ENCODE measurements at regions not wholly inside any gene's neighbourhood (a gene's known extent, or its start where the extent isn't known, plus 50 kb on each side); places are given as distances from the start of the nearest gene placed in this dataset.

- in situ Hi-C loops (cut with MboI; ENCODE audit: low sequenced_read_pairs, unreplicated experiment), result no loop called here
- no peak for DNase-seq (ENCODE audit: low spot score)
Measured at GRCh38 chr16:47958726-47959125, 197.1 kb downstream of the ABCC12 start.

GRCh38 chr16:47956916-47957315 is 198.9 kb downstream of the ABCC12 start:
- in situ Hi-C loops (cut with MboI; ENCODE audit: low sequenced_read_pairs, unreplicated experiment), result no loop called here
- no peak for DNase-seq (ENCODE audit: low spot score)

More at GRCh38 chr16:47958726-47959125, 197.1 kb downstream of the ABCC12 start:
- TF ChIP-seq, protein P1, sequence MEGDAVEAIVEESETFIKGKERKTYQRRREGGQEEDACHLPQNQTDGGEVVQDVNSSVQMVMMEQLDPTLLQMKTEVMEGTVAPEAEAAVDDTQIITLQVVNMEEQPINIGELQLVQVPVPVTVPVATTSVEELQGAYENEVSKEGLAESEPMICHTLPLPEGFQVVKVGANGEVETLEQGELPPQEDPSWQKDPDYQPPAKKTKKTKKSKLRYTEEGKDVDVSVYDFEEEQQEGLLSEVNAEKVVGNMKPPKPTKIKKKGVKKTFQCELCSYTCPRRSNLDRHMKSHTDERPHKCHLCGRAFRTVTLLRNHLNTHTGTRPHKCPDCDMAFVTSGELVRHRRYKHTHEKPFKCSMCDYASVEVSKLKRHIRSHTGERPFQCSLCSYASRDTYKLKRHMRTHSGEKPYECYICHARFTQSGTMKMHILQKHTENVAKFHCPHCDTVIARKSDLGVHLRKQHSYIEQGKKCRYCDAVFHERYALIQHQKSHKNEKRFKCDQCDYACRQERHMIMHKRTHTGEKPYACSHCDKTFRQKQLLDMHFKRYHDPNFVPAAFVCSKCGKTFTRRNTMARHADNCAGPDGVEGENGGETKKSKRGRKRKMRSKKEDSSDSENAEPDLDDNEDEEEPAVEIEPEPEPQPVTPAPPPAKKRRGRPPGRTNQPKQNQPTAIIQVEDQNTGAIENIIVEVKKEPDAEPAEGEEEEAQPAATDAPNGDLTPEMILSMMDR (IDR thresholded peaks at IDR 0.05; ENCODE audit: borderline replicate concordance, control extremely low read depth, extremely low read depth, insufficient read depth, missing control alignments), result no peak

GRCh38 chr16:47949714-47950113 is 206.1 kb downstream of the ABCC12 start:
- in situ Hi-C loops (cut with MboI; ENCODE audit: low sequenced_read_pairs, unreplicated experiment), result no loop called here
- TF ChIP-seq, protein P1 (IDR thresholded peaks at IDR 0.05; ENCODE audit: borderline replicate concordance, control extremely low read depth, extremely low read depth, insufficient read depth, missing control alignments), result no peak
- no peak for DNase-seq (ENCODE audit: low spot score)

More at GRCh38 chr16:47956916-47957315, 198.9 kb downstream of the ABCC12 start:
- TF ChIP-seq, protein P1 (IDR thresholded peaks at IDR 0.05; ENCODE audit: borderline replicate concordance, control extremely low read depth, extremely low read depth, insufficient read depth, missing control alignments), result no peak

GRCh38 chr16:47949276-47949675 is 206.5 kb downstream of the ABCC12 start:
- no peak for DNase-seq (ENCODE audit: low spot score)
- in situ Hi-C loops (cut with MboI; ENCODE audit: low sequenced_read_pairs, unreplicated experiment), result no loop called here
- TF ChIP-seq, protein P1 (IDR thresholded peaks at IDR 0.05; ENCODE audit: borderline replicate concordance, control extremely low read depth, extremely low read depth, insufficient read depth, missing control alignments), result no peak

- TF ChIP-seq, protein P1 (IDR thresholded peaks at IDR 0.05; ENCODE audit: borderline replicate concordance, control extremely low read depth, extremely low read depth, insufficient read depth, missing control alignments), result no peak
- no peak for DNase-seq (ENCODE audit: low spot score)
- in situ Hi-C loops (cut with MboI; ENCODE audit: low sequenced_read_pairs, unreplicated experiment), result no loop called here
Measured at GRCh38 chr16:47947723-47948122, 208.1 kb downstream of the ABCC12 start.

DNA sequence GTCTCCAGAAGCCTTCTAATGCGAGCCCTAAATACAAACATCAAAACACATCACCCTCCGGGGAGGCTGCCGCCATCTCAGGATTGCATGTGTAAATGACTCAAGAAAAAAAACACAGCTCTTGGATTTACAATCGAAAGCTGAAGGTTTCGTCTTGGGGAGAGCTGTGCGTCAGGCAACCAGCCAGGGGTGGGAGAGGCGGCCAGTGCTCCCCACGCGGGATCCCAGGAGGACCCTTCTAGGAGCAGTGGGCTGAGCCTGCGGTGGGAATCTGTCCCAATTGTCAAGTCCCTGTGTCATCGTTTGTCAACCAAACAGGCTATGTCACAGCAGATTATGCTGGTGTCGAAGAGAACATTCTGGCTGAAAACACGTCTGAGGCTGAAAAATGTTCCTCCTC is 209.7 kb downstream of the ABCC12 start:
- DNase-seq (ENCODE audit: low spot score), result no peak
- in situ Hi-C loops (cut with MboI; ENCODE audit: low sequenced_read_pairs, unreplicated experiment), result no loop called here
- TF ChIP-seq, protein P1 (IDR thresholded peaks at IDR 0.05; ENCODE audit: borderline replicate concordance, control extremely low read depth, extremely low read depth, insufficient read depth, missing control alignments), result no peak

- TF ChIP-seq, protein P1 (IDR thresholded peaks at IDR 0.05; ENCODE audit: borderline replicate concordance, control extremely low read depth, extremely low read depth, insufficient read depth, missing control alignments), result no peak
- no peak for DNase-seq (ENCODE audit: low spot score)
- in situ Hi-C loops (cut with MboI; ENCODE audit: low sequenced_read_pairs, unreplicated experiment), result no loop called here
Measured at GRCh38 chr16:47944589-47944988, 211.2 kb downstream of the ABCC12 start.
